Heart left ventricle (tissue), 16 donors: ENCODE measurements at regions not wholly inside any gene's neighbourhood (a gene's known extent, or its start where the extent isn't known, plus 50 kb on each side); places are given as distances from the start of the nearest gene placed in this dataset.
A peak's percentile ranks its signal among the peaks of the same experiment; 100 is the strongest.
"Not testable (repeated sequence)": the region's sequence is repeated elsewhere in the genome, so short reads cannot be mapped to it uniquely, and the experiment has no call there.

Source experiments
- ATAC-seq, 4 donors: fragments of 200-7000 bp; cut with Tn5 transposase; one replicate each; pipeline ENCODE4 v1.9.1; 2020 to 2022; ENCODE audit warnings: moderate library complexity in 4 of 4, mild to moderate bottlenecking in 3 of 4, moderate number of reproducible peaks in 1 of 4
- DNase-seq, 5 donors: peaks; one replicate each; pipeline ENCODE4 v3.0.0-alpha.2; 2020
- H3K27ac ChIP-seq, 12 donors: fragments of 200-600 bp; sonication (generic) in 4 of 12; one replicate each; pipeline versions ENCODE4 v1.5.0 to v1.8.0; 2016 to 2022; ENCODE audit warnings: mild to moderate bottlenecking in 2 of 12
- H3K27me3 ChIP-seq, 9 donors: fragments of 200-600 bp; sonication (generic) in 2 of 9; one replicate each; pipeline versions ENCODE4 v1.5.1 to v1.8.0; 2016 to 2022; ENCODE audit warnings: mild to moderate bottlenecking in 3 of 9
- H3K36me3 ChIP-seq, 9 donors: fragments of 200-600 bp; sonication (generic) in 2 of 9; one replicate each; pipeline versions ENCODE4 v1.5.0 to v1.8.0; 2018 to 2022; ENCODE audit warnings: mild to moderate bottlenecking in 2 of 9
- H3K4me1 ChIP-seq, 12 donors: fragments of 200-600 bp; sonication (generic) in 4 of 12; one replicate each; pipeline versions ENCODE4 v1.5.0 to v1.8.0; 2016 to 2022; ENCODE audit warnings: mild to moderate bottlenecking in 3 of 12
- H3K4me3 ChIP-seq, 12 donors: fragments of 200-600 bp; sonication (generic) in 4 of 12; one replicate each; pipeline versions ENCODE4 v1.5.0 to v1.8.0; 2017 to 2022; ENCODE audit warnings: mild to moderate bottlenecking in 9 of 12, moderate library complexity in 4 of 12
- H3K9me3 ChIP-seq, 12 donors: fragments of 200-600 bp; sonication (generic) in 4 of 12; one replicate each; pipeline versions ENCODE4 v1.5.0 to v1.8.0; 2016 to 2022; ENCODE audit warnings: mild to moderate bottlenecking in 1 of 12
- CTCF ChIP-seq, 12 donors: fragments of 200-600 bp; sonication (generic) in 4 of 12; IDR thresholded peaks; one replicate each; pipeline versions ENCODE4 v1.5.0 to v1.8.0; 2018 to 2022; ENCODE audit warnings: antibody characterized with exemption in 12 of 12, mild to moderate bottlenecking in 5 of 12
- POLR2A ChIP-seq, 2 donors: fragments of 450-650 bp; IDR thresholded peaks; one replicate each; pipeline ENCODE4 v1.6.1; 2017; ENCODE audit warnings: antibody characterized with exemption in 2 of 2, mild to moderate bottlenecking in 2 of 2, moderate library complexity in 2 of 2
- WGBS, 4 donors: extraction: QIAGEN DNeasy Blood & Tissue Kit in 2 of 4; methylation state at CpG; one replicate each; pipeline versions ENCODE4 v1.1.5 to v1.1.7; 2013 to 2018; 5-methylcytosine and 5-hydroxymethylcytosine counted together
- intact Hi-C, 10 donors: fragments of 100-400 bp; cut with DNase I; formaldehyde crosslinking; loops; one replicate each; pipeline versions ENCODE4 v1.11.1 to v1.14.2; 2022
- donor health status: ischemic (EF 13 %, LVEDD 7.1; RV severe dilation, severe dysfunction).
- donor health status: healthy with polysubstance abuse.
- donor health status: DM: no; HTN: yes; CAD: no.
- donor health status: DM: no; HTN: no; CAD: no.
- donor health status: ischemic (EF 25% LVEDD 6.9; RV normal size, moderate dysfunction).
- donor health status: ischemic (EF 25% LVEDD 5.7; RV mildly dilated, moderate dysfunction).
- donor health status: healthy.
- donor health status: DM: yes; HTN: yes; CAD: no.
- donor health status: ischemic (EF 35%, LVEDD 5.7; RV mildly dilated, moderate dysfunction).
- donor health status: nonischemic (EF 11% LVEDD 7.7; RV severe dilation, severe dysfunction).
- donor health status: DM: yes; HTN: yes; CAD: no.
- donor health status: PGD.
- donor health status: ischemic (EF 29% LVEDD 5.4; RV normal size, mild dysfunction).
- donor health status: nonischemic (EF 23%, LVEDD 6.1; RV moderate dilation, normal function).

GRCh38 chr14:18656627-18657026 is 55.7 kb downstream of the OR11H12 start:
- H3K9me3 ChIP-seq: peaks cover 0 to 5% (median 0%) of the 10 kb centered on the region in 12 donors
- TF ChIP-seq POLR2A (IDR thresholded peaks at IDR 0.05): no peak
- TF ChIP-seq CTCF (IDR thresholded peaks at IDR 0.05): no peak
- peaks cover 0 to 18% (median 0%) of the 10 kb centered on the region in 9 donors for H3K27me3 ChIP-seq
- DNase-seq (no peak), ATAC-seq (no peak)
- no peaks in the 10 kb centered on the region for H3K4me1 ChIP-seq
- no peak overlapping the region for H3K4me3 ChIP-seq
- WGBS, 4 donors: 50 to 55% (median 54%) methylated on average over 3 of the region's 3 CpGs
- no peak overlapping the region for H3K27ac ChIP-seq
- intact Hi-C loops: no loop called here
- no peaks in the 10 kb centered on the region for H3K36me3 ChIP-seq

DNA sequence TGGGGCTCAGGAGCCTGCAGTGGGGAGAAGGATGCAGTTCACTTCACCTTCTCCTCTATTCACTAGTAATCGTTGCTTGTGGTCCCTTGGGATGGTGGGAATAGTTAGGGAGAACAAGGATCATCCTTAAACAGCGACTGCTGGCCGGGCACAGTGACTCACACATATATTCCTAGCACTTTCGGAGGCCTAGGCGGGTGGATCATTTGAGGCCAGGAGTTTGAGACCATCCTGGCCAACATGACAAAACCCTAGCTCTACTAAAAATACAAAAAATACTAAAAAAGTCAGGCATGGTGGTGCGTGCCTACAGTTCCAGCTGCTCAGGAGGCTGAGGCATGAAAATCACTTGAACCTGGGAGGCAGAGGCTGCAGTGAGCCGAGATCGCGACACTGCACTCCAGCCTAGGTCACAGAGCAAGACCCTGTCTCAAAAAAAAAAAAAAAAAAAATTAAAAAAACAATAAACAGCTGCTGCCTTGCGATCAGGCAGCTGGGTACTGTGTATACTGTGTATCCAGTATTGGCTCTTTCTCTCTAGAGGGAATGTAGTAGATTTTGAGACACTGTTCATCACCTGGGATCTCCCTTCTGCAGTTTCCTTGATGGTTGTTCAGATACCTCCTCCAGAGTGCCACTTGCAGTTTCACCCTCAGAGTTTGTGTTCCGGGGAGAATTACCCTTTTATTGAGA is 59.1 kb downstream of the OR11H12 start:
- WGBS, 4 donors: 59 to 68% (median 62%) methylated on average over 11 of the region's 11 CpGs
- not testable (repeated sequence) for H3K36me3 ChIP-seq, ATAC-seq

DNA sequence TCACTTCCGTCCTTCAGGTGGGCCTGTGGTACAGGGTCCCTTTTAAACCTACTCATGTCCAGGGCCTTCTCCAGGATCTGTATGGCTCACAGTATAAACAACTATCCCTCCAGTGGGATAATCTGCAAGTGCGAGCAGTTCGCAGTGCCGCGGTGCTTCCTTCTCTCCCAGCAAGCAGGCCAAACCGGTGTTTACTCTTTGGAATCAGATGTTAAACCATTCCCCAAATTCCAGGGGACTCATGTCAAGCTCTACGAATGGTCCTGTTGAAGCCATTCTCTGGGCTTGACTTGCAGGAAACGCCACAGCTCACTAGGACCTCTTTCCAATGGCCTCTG is 59.6 kb downstream of the OR11H12 start:
- ATAC-seq: no peak
- peak in 1 of 5 donors; percentile 49 for DNase-seq
- H3K36me3 ChIP-seq: no peaks in the 10 kb centered on the region
- intact Hi-C loops: no loop called here
- peaks cover 0 to 5% (median 0%) of the 10 kb centered on the region in 12 donors for H3K9me3 ChIP-seq
- no peak overlapping the region for H3K4me3 ChIP-seq
- H3K4me1 ChIP-seq: no peaks in the 10 kb centered on the region
- WGBS, 4 donors: 70 to 73% (median 72%) methylated on average over 8 of the region's 8 CpGs
- H3K27me3 ChIP-seq: peaks cover 0 to 18% (median 0%) of the 10 kb centered on the region in 9 donors
- no peak overlapping the region for H3K27ac ChIP-seq
- TF ChIP-seq CTCF (IDR thresholded peaks at IDR 0.05) (no peak), POLR2A (IDR thresholded peaks at IDR 0.05) (no peak)

More for the DNA sequence above, 59.1 kb downstream of the OR11H12 start:
- intact Hi-C loops, H3K4me1 ChIP-seq, DNase-seq, H3K9me3 ChIP-seq, H3K27ac ChIP-seq, H3K4me3 ChIP-seq: not testable (repeated sequence)
- H3K27me3 ChIP-seq: peaks cover 0 to 18% (median 0%) of the 10 kb centered on the region in 9 donors

DNA sequence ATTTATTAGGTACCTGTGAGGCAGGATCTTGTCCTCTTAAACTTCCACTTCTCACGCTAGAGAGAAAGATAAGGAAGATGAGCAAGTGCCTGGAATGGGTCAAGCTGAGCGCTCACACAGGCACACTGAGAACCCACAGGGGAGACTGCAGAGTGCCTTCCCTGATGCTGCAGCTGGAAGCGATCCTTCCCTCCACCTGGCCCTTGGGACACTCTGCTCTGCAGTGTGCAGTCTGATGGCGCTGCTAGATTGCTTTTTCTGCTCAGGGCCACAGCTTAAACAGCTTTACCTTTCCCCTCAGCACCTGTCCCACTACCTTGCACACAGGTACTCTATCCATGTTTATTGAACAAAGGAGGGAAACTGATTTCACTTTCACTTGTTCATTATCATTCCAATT is 66.9 kb downstream of the OR11H12 start:
- intact Hi-C loops, H3K27me3 ChIP-seq: not testable (repeated sequence)

DNA sequence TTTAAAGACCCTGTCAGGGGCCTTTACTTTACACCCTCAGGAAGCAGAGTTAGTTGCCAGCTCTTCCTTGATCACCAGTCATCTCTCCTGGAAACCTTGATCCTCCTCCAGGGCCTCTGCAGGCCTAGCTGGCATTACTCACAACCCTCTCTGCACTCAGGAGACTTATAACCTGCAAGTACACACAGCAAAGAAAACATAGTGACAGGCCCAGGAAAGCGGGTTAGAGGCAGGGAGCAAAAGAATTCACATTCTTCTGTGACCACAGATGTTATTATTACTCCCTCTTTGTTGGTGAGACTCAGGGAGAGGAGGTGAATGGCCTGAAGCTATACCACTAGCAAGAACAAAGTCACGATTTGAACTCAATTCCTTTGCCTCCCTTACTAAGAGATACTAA is 87.4 kb downstream of the OR11H12 start:
- Histone ChIP-seq H3K4me3 (no peak overlapping the region), H3K4me1 (no peaks in the 10 kb centered on the region), H3K36me3 (no peaks in the 10 kb centered on the region), H3K27me3 (no peaks in the 10 kb centered on the region), H3K27ac (no peak overlapping the region), H3K9me3 (no peaks in the 10 kb centered on the region)
- ATAC-seq (no peak), DNase-seq (no peak)
- TF ChIP-seq CTCF (IDR thresholded peaks at IDR 0.05) (no peak), POLR2A (IDR thresholded peaks at IDR 0.05) (no peak)
- intact Hi-C loops: no loop called here
- 15 to 25% (median 20%) methylated on average over 2 of the region's 2 CpGs for WGBS, 4 donors

More for the DNA sequence above, 66.9 kb downstream of the OR11H12 start:
- not testable (repeated sequence) for H3K4me1 ChIP-seq, H3K27ac ChIP-seq, H3K4me3 ChIP-seq, H3K36me3 ChIP-seq, ATAC-seq, DNase-seq, H3K9me3 ChIP-seq
- 57 to 62% (median 59%) methylated on average over 4 of the region's 4 CpGs for WGBS, 4 donors
